Peyer's patch (tissue), 4 donors: ENCODE measurements at regions not wholly inside any gene's neighbourhood (a gene's known extent, or its start where the extent isn't known, plus 50 kb on each side); places are given as distances from the start of the nearest gene placed in this dataset.
"Not testable (repeated sequence)": the region's sequence is repeated elsewhere in the genome, so short reads cannot be mapped to it uniquely, and the experiment has no call there.

ENCODE experiments used
- DNase-seq, 3 donors: peaks; one replicate each; pipeline ENCODE4 v3.0.0-alpha.2; 2017 to 2019
- H3K27ac ChIP-seq, 4 donors: fragments of 200-600 bp; sonication (generic); one replicate each; pipeline ENCODE4 v1.5.1; 2016 to 2019
- H3K27me3 ChIP-seq, 2 donors: fragments of 200-600 bp; sonication (generic); one replicate each; pipeline ENCODE4 v1.5.1; 2019
- H3K36me3 ChIP-seq, 3 donors: fragments of 200-600 bp; sonication (generic); one replicate each; pipeline ENCODE4 v1.5.1; 2016 to 2019
- H3K4me1 ChIP-seq, 4 donors: fragments of 200-600 bp; sonication (generic); one replicate each; pipeline ENCODE4 v1.5.1; 2016 to 2019
- H3K4me3 ChIP-seq, 4 donors: fragments of 200-600 bp; sonication (generic); 1 replicate in 3 of 4; 2 replicates in 1 of 4; pipeline ENCODE4 v1.5.1; 2016 to 2019; ENCODE audit warnings: mild to moderate bottlenecking in 1 of 4
- H3K9me3 ChIP-seq, 4 donors: fragments of 200-600 bp; sonication (generic); one replicate each; pipeline ENCODE4 v1.5.1; 2016 to 2019; ENCODE audit warnings: mild to moderate bottlenecking in 1 of 4
- POLR2A ChIP-seq, 2 donors: fragments of 450-650 bp; IDR thresholded peaks; one replicate each; pipeline ENCODE4 v1.5.1; 2017; ENCODE audit warnings: antibody characterized with exemption in 2 of 2, mild to moderate bottlenecking in 2 of 2, moderate library complexity in 2 of 2
- TF ChIP-seq, protein P1 (sequence below), 6 experiments: fragments of 450-650 bp in 4 of 6; fragments of 200-600 bp in 2 of 6; sonication (generic) in 1 of 6; IDR thresholded peaks; one replicate each; pipeline ENCODE4 v1.5.1; 2017 to 2019; ENCODE audit warnings: antibody characterized with exemption in 6 of 6, mild to moderate bottlenecking in 3 of 6, moderate library complexity in 1 of 6

DNA sequence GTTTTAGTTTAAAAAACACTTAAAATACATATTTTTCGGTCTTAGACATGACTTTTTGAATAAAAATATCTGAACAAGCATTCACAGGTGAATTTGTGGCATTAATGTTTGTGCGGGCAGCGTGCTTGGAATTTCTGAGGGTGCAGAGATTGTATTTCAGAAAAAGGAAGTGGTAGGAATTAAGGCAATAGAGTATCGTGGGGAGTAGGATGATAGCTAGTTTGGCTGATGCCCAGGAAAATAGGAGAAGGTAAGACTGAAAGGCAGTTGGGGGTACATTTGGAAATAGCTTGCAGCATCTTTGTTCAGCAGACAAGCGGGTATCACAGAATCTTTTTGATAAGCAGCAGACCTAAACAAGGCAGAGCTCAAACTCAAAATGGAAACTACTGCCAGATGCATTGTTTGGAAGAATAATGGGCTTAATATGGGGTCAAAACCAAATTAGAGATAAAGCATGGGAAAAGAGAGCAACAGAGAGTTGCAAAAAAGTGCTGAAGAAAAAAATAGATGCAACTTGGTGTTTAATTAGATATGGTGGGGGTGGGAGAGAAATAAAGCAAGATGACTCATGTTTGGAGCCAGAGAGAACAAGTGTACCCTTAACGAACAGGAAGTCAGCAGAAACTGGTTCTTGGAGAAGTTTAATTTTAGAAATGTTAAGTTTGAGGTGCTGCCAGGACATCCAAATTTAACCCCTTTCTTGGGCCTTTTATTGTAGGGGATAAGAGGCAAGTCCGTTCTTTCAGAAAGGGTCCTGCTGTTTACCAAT is 85.7 kb upstream of the ARRDC3 start:
- Histone ChIP-seq H3K9me3 (no peaks in the 10 kb centered on the region), H3K4me3 (no peak overlapping the region)

DNA sequence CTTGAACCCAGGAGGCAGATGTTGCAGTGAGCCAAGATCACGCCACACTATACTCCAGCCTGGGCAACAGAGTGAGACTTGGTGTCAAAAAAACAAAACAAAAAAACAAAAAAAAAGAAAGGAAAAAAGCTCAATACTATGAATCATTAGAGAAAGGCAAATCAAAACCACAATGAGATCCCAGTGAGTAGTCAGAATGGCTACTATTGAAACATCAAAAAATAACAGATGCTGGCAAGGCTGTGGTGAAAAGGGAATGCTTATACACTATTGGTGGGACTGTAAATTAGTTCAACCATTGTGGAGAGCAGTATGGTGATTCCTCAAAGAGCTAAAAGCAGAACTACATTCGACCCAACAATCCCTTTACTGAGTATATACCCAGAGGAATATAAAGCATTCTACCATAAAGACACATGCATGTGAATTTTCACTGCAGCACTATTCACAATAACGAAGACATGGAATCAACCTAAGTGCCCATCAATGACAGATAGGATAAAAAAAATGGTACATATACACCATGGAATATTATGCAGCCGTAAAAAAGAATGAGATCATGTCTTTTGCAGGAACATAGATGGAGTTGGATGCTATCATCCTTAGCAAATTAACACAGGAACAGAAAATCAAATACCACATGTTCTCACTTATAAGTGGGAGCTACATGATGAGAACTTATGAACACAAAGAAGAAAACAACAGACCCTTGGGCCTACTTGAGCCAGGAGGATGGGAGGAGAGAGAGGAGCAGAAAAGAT is 81.9 kb upstream of the ARRDC3 start:
- Histone ChIP-seq H3K4me1 (no peaks in the 10 kb centered on the region), H3K27ac (no peak overlapping the region), H3K4me3 (no peak overlapping the region), H3K9me3 (no peaks in the 10 kb centered on the region), H3K27me3 (no peaks in the 10 kb centered on the region), H3K36me3 (no peaks in the 10 kb centered on the region)
- no peak for TF ChIP-seq POLR2A (IDR thresholded peaks at IDR 0.05)
- TF ChIP-seq, protein P1, sequence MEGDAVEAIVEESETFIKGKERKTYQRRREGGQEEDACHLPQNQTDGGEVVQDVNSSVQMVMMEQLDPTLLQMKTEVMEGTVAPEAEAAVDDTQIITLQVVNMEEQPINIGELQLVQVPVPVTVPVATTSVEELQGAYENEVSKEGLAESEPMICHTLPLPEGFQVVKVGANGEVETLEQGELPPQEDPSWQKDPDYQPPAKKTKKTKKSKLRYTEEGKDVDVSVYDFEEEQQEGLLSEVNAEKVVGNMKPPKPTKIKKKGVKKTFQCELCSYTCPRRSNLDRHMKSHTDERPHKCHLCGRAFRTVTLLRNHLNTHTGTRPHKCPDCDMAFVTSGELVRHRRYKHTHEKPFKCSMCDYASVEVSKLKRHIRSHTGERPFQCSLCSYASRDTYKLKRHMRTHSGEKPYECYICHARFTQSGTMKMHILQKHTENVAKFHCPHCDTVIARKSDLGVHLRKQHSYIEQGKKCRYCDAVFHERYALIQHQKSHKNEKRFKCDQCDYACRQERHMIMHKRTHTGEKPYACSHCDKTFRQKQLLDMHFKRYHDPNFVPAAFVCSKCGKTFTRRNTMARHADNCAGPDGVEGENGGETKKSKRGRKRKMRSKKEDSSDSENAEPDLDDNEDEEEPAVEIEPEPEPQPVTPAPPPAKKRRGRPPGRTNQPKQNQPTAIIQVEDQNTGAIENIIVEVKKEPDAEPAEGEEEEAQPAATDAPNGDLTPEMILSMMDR (IDR thresholded peaks at IDR 0.05), result no peak
- DNase-seq, result no peak

More for the DNA sequence above, 85.7 kb upstream of the ARRDC3 start:
- TF ChIP-seq, protein P1 (IDR thresholded peaks at IDR 0.05), result no peak
- H3K27me3 ChIP-seq, result no peaks in the 10 kb centered on the region
- DNase-seq, result no peak
- H3K4me1 ChIP-seq, result no peaks in the 10 kb centered on the region
- peak overlapping the region in 1 of 4 donors; percentile 33 for H3K27ac ChIP-seq
- H3K36me3 ChIP-seq, result no peaks in the 10 kb centered on the region

DNA sequence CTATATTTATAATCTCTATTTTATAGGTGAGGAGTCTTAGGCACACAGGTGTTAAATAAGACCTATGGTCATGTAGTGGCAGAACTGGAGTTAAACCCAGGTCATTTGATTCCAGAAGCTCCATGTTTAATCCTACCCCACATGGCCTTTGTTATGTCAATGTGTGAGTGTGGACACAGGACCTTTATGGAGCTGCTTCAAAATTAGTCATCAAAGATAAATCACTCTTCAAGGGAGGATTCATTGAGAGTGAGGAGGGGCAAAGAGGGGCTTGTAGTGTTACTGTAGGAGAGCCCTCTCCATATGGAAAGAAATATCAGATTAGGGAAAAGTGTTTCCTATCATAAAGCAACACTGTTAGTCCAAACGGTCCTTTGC is 74.6 kb upstream of the ARRDC3 start:
- Histone ChIP-seq H3K4me3 (no peak overlapping the region), H3K36me3 (no peaks in the 10 kb centered on the region), H3K9me3 (no peaks in the 10 kb centered on the region), H3K27ac (no peak overlapping the region), H3K4me1 (no peaks in the 10 kb centered on the region), H3K27me3 (no peaks in the 10 kb centered on the region)
- TF ChIP-seq, protein P1 (IDR thresholded peaks at IDR 0.05), result no peak
- TF ChIP-seq POLR2A (IDR thresholded peaks at IDR 0.05), result no peak
- DNase-seq, result no peak

DNA sequence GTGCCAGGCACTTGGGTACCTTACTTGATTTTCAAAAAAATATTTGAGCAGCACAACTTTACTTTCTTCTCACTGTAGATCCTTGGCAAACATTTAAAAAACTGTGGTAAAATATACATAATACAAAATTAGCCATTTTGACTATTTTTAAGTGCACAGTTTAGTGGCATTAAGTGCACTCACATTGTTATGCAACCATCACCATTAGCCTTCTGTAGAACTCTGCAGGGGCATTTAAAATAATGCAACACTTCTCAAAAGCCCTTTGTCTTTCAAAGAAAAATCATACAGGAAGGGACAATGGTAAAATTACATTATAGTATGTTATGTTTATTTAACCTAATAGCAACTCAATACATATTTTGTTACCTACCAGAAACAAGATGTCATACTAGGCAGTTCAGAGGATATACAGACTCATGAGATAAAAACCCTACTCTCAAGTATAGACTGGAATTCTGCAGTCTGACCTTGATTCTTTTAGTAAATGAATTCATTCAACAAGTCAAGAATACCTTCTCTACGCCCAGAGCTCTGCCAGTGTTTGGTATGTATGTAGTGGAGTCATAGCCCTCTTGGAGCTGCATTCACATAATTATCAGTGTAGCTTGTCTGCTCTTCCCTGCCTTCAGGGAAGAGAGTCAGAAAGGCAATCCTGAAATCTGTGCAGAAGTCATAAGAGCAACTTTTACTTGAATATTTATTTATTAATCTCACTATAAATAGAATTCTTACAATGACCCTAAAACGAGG is 74.0 kb upstream of the ARRDC3 start:
- no peak overlapping the region for H3K27ac ChIP-seq

DNA sequence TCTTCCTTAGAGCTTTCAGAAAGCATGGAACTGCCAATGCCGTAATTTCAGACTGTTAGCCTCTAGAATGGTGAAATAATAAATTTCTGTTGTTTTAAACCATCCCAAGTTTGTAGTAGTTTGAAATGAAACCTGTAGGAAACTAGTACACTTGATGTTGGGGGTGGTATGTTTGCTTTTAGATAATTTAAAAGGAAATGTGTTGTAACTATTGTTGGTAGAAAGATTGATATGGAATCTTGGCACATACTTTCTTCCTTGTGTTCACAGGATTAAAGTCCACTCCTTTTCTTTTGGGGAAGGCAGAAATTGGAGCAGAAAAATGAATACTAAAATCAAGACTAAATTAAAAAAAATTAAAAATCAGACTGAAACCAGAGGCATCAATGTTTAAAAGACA is 66.0 kb upstream of the ARRDC3 start:
- H3K27me3 ChIP-seq, result no peaks in the 10 kb centered on the region
- no peaks in the 10 kb centered on the region for H3K4me1 ChIP-seq
- H3K4me3 ChIP-seq, result no peak overlapping the region
- H3K36me3 ChIP-seq, result no peaks in the 10 kb centered on the region
- DNase-seq, result no peak
- H3K27ac ChIP-seq, result no peak overlapping the region
- TF ChIP-seq, protein P1 (IDR thresholded peaks at IDR 0.05), result no peak
- TF ChIP-seq POLR2A (IDR thresholded peaks at IDR 0.05), result no peak
- no peaks in the 10 kb centered on the region for H3K9me3 ChIP-seq

More for the DNA sequence above, 74.0 kb upstream of the ARRDC3 start:
- Histone ChIP-seq H3K4me1 (no peaks in the 10 kb centered on the region), H3K27me3 (no peaks in the 10 kb centered on the region), H3K9me3 (no peaks in the 10 kb centered on the region), H3K36me3 (no peaks in the 10 kb centered on the region), H3K4me3 (no peak overlapping the region)
- TF ChIP-seq, protein P1 (IDR thresholded peaks at IDR 0.05), result no peak
- no peak for TF ChIP-seq POLR2A (IDR thresholded peaks at IDR 0.05)
- DNase-seq, result no peak

DNA sequence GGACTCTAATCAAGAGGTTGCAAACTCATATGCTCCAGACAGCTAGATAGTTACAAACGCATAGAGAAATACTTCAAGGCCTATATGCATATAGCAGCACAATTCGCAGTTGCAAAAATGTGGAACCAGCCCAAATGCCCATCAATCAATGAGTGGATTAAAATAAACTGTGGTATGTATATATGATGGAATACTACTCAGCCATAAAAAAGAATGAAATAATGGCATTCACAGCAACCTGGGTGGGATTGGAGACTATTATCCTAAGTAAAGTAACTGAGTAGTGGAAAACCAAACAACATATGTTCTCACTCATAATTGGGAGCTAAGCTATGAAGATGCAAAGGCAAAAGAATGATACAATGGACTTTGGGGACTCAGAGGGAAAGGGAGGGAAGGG is 65.0 kb upstream of the ARRDC3 start:
- H3K36me3 ChIP-seq, DNase-seq, H3K4me3 ChIP-seq, H3K27me3 ChIP-seq, H3K9me3 ChIP-seq, H3K27ac ChIP-seq, H3K4me1 ChIP-seq: not testable (repeated sequence)

DNA sequence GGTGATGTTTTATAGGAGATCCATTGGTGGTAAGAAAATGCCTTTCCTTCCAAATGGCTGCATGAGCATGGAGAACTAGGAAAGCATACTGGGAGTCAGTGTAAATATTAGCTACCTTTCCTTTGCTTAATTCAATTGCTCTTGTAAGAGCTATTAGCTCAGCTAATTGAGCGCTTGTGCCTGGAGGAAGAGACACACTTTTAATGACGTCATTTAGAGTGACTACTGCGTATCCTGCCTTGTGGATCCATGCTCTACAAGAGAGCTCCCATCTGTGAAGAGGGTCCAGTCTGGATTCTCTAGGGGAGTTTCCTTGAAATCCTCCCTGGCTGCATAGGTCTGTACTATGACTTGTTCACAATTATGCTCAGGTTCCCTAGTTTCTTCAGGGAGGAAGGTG is 63.8 kb upstream of the ARRDC3 start:
- not testable (repeated sequence) for DNase-seq

More for the DNA sequence above, 63.8 kb upstream of the ARRDC3 start:
- not testable (repeated sequence) for H3K27ac ChIP-seq, H3K4me3 ChIP-seq, H3K9me3 ChIP-seq, H3K27me3 ChIP-seq, H3K4me1 ChIP-seq, H3K36me3 ChIP-seq
